Right ventricle myocardium superior (tissue), 1 donor: ENCODE measurements at regions not wholly inside any gene's neighbourhood (a gene's known extent, or its start where the extent isn't known, plus 50 kb on each side); places are given as distances from the start of the nearest gene placed in this dataset.
A peak's percentile ranks its signal among the peaks of the same experiment; 100 is the strongest.

Experiments
- ATAC-seq: fragments of 200-7000 bp; cut with Tn5 transposase; one replicate; pipeline ENCODE4 v1.9.1; 2020; ENCODE audit warnings: mild to moderate bottlenecking; ENCODE audit not compliant: poor library complexity
- DNase-seq: peaks from one replicate; pipeline ENCODE4 v3.0.0-alpha.2; 2020
- intact Hi-C: fragments of 100-400 bp; cut with DNase I; formaldehyde crosslinking; loops from one replicate; pipeline ENCODE4 v1.11.2; 2022
- donor health status: DM: no; HTN: yes; CAD: no; lungs with severe emphysema.

DNA sequence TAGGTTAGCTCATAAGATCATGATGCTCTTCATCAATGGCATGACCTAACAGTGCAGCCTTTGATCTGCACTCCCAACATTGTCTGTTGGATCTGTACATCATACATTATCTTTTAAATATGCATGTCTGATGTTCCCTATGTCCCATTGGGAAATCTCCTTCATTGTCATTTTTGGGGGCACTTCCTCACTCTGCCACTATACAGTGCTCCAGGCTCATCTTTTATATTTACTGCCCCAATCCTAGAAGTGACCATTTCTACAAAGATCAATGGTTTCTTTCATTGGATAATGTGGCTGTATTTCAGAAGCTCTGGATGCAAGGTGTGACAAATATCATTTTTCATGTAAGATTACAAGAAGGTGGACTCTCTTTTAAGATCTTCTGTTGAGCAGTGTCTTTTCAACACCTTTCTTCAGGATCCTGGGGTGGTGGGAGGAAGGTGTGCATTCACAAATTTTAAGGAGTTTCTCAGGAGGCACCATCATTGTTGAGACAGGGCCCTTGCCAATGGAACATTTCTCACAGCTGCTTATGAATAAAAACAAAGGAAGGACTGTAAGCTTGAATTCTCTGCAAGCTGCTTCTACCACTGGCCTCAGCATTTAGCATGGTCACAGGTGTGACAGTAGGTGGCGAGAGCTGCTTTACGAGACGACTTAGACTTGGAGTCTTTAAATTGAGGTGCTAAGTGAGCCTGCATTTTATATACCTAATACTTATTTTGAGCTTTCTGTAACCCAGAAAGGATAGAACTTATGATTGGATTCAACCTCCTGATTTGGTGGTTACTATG, 403.0 kb downstream of the LMO7 start:
- no peak for ATAC-seq

DNA sequence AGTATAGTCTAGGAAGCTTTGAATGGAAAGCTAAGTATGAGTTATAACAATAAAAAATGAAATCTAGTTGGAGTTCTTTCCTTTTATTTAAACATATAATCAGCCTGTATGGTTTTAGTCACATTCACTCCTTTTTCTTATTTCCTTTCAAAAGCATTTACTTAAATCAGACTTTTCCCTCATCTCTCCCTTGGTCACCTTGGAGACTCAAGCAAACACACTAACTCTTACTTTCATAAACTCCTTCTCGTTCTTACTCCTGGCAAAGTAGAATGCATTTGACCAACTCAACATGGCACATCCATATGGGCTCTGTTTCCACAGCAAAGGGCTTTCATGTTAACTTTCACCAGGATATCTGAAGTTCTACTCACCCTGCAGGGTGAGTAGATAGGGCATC, 400.0 kb downstream of the LMO7 start:
- intact Hi-C loops: no loop called here
- no peak for ATAC-seq
- no peak for DNase-seq

More for the DNA sequence above, 403.0 kb downstream of the LMO7 start:
- intact Hi-C loops: no loop called here
- DNase-seq: no peak

DNA sequence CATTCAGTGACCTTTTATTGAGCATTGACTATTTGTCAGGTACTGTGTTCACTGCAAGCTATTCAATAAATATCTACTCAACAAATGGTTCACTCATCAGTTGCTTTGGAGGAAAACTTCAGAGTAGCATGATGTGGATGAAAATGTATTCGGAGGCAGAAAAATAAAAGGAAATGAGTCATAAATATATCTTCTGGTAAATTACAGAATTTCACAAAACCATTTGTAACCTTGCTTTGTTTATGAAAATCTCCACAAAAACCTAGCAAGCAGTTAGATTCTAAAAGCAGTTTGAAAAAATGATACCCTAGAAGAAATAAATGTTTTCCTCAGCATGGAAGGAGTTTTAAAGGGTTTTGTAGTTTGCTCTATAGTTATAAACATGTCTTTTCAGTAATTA, 399.6 kb downstream of the LMO7 start:
- intact Hi-C loops: no loop called here
- ATAC-seq: no peak
- DNase-seq: no peak

- intact Hi-C loops: no loop called here
- ATAC-seq: no peak
- no peak for DNase-seq
These were observed 393.6 kb downstream of the LMO7 start for GRCh38 chr13:76029706-76030105.

DNA sequence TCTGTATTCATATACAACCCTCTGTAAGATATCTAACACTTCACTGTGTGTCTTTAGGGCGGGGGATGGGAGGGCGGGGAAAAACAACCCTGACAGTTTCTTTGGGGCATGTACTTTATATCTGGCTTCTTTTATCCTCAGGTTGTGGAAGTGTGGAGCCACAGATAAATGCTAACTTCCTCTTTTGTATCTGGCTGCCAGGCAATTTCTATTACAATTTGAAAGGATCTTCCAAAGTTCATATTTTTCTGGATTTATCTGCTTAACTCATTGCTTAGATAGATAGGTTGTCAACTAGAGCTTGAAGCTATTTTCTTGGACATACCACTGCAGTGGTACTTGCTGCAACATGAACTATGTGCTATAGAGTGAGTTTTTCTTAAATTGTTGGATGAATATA, 393.0 kb downstream of the LMO7 start:
- intact Hi-C loops: no loop called here
- no peak for DNase-seq

DNA sequence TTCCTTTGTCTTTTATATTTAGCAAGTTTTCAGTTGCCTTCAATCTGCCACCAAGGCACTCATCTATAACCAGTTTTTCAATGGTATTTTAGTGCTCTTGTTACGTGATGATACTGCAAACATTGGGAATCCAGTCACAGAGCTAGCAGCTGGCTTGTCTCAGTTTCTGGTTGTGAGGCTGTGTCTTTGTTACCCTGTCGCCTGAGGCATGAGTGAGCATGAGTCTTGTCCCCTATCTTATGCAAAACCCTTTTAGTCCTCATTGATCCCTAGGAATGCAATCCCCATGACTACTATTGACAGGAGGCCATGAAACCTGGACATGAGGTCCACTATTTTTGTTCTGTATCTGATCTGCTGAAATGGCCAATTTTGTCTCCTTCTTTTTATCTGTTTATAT, 391.0 kb downstream of the LMO7 start:
- no peak for DNase-seq
- no peak for ATAC-seq
- intact Hi-C loops: no loop called here

More for the DNA sequence above, 393.0 kb downstream of the LMO7 start:
- no peak for ATAC-seq

DNA sequence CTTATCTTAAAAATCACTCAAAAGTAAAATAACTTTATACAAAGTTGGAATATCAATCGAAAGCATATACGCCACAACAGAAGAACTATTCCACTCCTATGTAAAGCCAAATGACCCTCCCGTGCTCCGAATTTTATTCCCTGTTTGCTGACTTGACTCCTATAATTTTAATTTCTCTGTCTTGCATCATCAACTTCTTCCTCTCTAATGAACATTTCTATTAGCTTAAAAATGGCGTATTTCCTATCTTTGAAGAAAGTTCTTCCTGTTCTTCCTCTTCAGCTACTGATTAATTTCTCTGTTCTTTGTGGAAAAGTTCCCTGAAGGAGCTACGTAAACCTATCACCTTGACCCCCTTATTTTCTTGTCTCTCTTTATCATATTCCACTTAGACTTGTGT, 389.3 kb downstream of the LMO7 start:
- intact Hi-C loops: no loop called here
- DNase-seq (no peak), ATAC-seq (no peak)

DNA sequence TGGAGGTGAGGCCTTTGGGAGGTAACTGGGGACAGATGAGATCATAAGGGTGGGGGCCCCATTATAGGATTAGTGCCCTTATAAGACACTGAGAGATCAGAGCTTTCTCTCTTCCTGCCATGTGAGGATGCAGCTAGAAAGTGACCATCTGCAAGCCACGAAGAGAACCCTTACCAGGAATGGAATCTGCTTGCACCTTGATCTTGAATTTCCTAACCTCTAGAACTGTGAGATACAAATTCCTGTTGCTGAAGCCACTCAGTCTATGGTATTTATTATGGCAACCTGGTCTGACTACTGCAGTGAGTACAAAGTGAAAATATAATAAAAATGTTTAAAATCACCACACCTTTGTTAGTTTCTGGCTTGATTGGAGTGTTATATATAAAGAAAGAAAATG, 388.0 kb downstream of the LMO7 start:
- DNase-seq (no peak), ATAC-seq (no peak)
- intact Hi-C loops: no loop called here

GRCh38 chr13:76023652-76024051, 387.5 kb downstream of the LMO7 start:
- intact Hi-C loops: no loop called here
- ATAC-seq: no peak
- no peak for DNase-seq

DNA sequence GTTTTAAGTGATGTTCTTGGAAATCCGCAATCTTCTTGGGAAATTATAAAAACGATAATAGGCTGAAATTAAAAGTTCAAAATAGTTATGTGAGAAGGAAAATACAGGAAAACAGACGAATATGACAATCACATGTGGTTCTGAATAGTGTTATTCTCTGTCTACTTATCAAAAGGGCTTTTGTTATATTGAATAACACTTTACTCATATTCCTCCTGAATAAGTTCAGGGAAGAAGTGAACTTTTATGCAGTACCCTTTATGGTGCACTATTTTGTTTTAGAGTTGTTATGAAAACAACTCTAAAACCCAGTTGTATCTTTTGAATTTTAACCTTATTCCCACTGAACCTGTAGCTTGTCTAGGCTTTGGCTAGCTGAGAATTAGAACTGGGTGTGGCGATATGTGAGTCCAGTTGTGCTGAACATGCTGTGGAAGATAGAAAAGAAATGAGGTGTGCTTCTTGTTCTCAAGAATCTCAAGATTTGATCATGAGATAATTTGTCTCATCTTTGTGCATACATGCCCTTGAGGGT, 384.4 kb downstream of the LMO7 start:
- ATAC-seq: no peak
- intact Hi-C loops: no loop called here
- DNase-seq: no peak

- ATAC-seq: peak; percentile 50
- intact Hi-C loops: loop anchor here (10.0 kb wide), 2 partner anchors 115 to 145 kb away; no protein-coding TSS in a partner anchor
- DNase-seq: peak; percentile 34
These were observed 383.4 kb downstream of the LMO7 start for GRCh38 chr13:76019421-76020044.

DNA sequence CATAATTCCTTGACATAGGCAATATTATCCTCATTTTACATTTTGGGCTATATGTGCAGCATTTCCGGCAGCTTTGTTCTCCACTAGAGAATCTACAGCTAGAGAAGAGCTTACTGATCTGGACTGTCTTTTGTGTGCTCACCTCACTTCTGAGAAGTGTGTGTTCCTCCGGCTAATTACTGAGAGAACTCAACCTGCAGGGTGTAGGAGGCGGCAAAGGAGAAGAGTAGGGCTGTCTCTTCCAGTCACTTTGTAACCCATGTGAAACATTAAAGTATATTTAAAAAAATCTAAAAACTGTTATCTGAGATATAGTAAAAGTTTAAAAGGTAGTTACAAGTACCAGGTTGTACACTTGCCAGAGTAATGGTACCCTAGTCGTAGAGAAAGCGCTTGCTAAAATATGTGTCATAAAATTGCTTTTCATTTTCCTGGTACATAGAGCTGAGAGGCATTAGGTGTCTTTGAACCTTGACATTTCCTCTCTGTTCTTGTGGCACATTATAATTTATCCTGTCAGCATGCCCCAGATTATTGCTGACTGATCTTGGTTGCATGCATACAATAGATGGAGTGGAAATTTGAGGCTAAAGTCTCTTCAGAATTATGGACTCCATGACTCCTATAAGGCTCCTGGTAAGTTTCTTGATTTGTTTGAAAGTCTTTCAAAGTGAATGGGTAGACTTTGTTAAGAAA, 381.9 kb downstream of the LMO7 start:
- intact Hi-C loops: loop anchor here (10.0 kb wide), 2 partner anchors 113 to 143 kb away; no protein-coding TSS in a partner anchor
- DNase-seq (no peak), ATAC-seq (no peak)

DNA sequence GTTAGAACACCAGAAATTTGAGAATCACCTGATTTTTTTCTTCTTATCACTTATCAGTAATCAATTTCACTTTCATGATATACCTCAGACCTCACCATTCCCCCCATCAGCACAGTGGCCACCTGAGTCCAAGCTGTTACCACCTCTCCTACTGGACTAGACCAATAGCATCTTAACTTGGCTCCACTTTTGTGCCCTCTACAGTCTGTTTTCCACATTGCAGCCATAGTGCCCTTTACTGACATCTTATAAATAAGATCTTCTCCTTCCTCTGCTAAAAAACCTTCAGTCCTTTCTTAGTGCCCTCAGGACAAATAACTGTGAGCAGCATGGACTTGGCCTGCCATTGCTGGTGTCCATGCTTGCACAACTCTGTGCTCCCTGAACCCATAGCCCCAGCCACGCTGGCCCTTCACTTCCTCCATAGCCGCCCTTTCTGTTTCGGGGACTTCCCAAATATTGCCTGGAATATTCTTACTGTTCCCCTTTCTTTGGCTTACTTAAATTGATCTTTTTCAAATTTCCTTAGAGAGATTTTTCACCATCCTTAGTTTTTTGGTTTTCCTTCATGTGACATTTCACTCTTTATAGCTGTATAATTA, 380.8 kb downstream of the LMO7 start:
- peak; percentile 24 for DNase-seq
- intact Hi-C loops: loop anchor here (10.0 kb wide), 2 partner anchors 112 to 142 kb away; no protein-coding TSS in a partner anchor
- no peak for ATAC-seq

GRCh38 chr13:76014406-76015318, 378.5 kb downstream of the LMO7 start:
- peak; percentile 79 for ATAC-seq
- DNase-seq: no peak
- intact Hi-C loops: loop anchor here (10.0 kb wide), 2 partner anchors 110 to 140 kb away; no protein-coding TSS in a partner anchor

DNA sequence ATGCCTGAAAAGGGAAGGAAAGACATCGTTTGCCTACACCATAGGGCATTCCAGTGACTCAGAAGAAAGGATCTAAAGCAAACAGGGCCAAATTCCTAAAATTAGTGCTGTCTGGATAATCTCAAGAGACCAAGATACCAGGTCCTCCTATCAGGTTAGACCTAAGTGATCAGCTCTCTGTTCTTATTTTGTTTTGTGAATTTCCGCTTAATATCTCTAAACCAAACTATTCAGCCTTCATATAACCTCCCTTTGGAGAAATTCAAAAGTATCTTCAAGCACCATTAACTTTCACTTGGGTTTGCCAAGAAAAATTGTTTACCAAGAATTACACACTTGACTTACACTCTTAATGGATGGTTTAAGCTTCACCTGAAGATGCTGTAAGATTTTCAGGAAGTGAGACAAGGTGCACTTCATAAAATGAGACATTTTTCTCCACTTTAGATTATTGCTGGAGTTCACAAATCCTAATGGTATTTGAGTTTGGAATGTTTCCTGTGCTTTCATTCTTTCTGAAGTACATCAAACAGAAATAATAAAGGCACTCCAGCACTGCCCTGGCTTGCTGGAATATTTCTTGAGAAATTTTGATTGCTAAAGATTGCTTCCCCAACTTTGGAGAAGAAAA, 376.1 kb downstream of the LMO7 start:
- intact Hi-C loops: loop anchor here (10.0 kb wide), 2 partner anchors 107 to 137 kb away; no protein-coding TSS in a partner anchor
- ATAC-seq: no peak
- DNase-seq: no peak

DNA sequence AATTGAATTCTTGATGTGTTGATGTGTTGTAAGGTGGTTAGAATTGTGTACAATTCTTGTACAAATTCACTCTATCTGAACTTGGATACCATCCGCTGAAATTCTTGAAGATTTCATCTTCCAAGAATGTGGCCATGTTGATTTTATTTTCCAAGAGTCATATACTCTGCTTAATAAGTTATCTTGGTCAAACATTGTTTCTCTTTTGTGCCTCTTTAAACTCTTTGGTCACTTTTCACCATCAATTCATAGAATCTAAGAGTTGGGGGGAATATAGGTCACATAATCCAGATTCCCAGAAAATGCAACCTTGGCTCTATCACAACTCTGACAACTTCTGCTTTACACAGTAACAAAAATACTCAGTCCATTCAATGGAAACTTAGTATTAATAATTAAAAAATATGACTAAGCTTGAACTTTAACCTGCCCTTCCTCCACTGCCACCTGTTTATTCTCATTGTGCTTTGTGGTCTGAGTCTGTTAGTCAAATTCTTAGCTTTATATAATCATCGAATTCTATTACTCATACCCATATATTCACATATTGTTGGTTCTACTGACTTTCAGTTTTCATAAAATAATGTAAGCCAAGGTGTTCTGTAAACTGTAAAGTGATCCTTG, 373.2 kb downstream of the LMO7 start:
- intact Hi-C loops: no loop called here

GRCh38 chr13:76004416-76004815, 368.3 kb downstream of the LMO7 start:
- ATAC-seq (no peak), DNase-seq (no peak)
- intact Hi-C loops: no loop called here

More for the DNA sequence above, 373.2 kb downstream of the LMO7 start:
- DNase-seq (no peak), ATAC-seq (no peak)
